ENCODE measurements at regions not wholly inside any gene's neighbourhood (a gene's known extent, or its start where the extent isn't known, plus 50 kb on each side); places are given as distances from the start of the nearest gene placed in this dataset.

- 78% methylated on average over 1 of the region's 1 CpG for WGBS
- no peak for TF ChIP-seq CTCF (IDR thresholded peaks at IDR 0.05)
- TF ChIP-seq POLR2A (IDR thresholded peaks at IDR 0.05), result no peak
- no peak for TF ChIP-seq POLR2AphosphoS5 (IDR thresholded peaks at IDR 0.05)
- intact Hi-C loops (cut with DNase I), result no loop called here
- H3K27ac ChIP-seq, result no peak overlapping the region
- H3K4me1 ChIP-seq (replicated peaks), result no peaks in the 10 kb centered on the region
- H3K36me3 ChIP-seq, result no peaks in the 10 kb centered on the region
- H3K4me3 ChIP-seq, result no peak overlapping the region
- H3K9me3 ChIP-seq, result no peaks in the 10 kb centered on the region
- H3K27me3 ChIP-seq (replicated peaks; ENCODE audit: insufficient read depth), result no peaks in the 10 kb centered on the region
- DNase-seq (ENCODE audit: low spot score), result no peak
Observed at GRCh38 chr12:92259291-92259690, 113.6 kb upstream of the BTG1 start.

- H3K4me3 ChIP-seq, result no peak overlapping the region
- no peaks in the 10 kb centered on the region for H3K36me3 ChIP-seq
- intact Hi-C loops (cut with DNase I), result no loop called here
- no peaks in the 10 kb centered on the region for H3K27me3 ChIP-seq (replicated peaks; ENCODE audit: insufficient read depth)
- H3K9me3 ChIP-seq, result no peaks in the 10 kb centered on the region
- H3K4me1 ChIP-seq (replicated peaks), result no peaks in the 10 kb centered on the region
- no peak overlapping the region for H3K27ac ChIP-seq
- DNase-seq (ENCODE audit: low spot score), result no peak
- TF ChIP-seq POLR2AphosphoS5 (IDR thresholded peaks at IDR 0.05), result no peak
- TF ChIP-seq CTCF (IDR thresholded peaks at IDR 0.05), result no peak
- TF ChIP-seq POLR2A (IDR thresholded peaks at IDR 0.05), result no peak
Observed at GRCh38 chr12:92257261-92257660, 111.6 kb upstream of the BTG1 start.

- H3K4me3 ChIP-seq, result no peak overlapping the region
- no peaks in the 10 kb centered on the region for H3K27me3 ChIP-seq (replicated peaks; ENCODE audit: insufficient read depth)
- no peak for DNase-seq (ENCODE audit: low spot score)
- no peak for TF ChIP-seq POLR2AphosphoS5 (IDR thresholded peaks at IDR 0.05)
- no peak for TF ChIP-seq CTCF (IDR thresholded peaks at IDR 0.05)
- no peak for TF ChIP-seq POLR2A (IDR thresholded peaks at IDR 0.05)
- intact Hi-C loops (cut with DNase I), result no loop called here
- H3K27ac ChIP-seq, result no peak overlapping the region
- H3K4me1 ChIP-seq (replicated peaks), result no peaks in the 10 kb centered on the region
- no peaks in the 10 kb centered on the region for H3K9me3 ChIP-seq
- no peaks in the 10 kb centered on the region for H3K36me3 ChIP-seq
Observed at GRCh38 chr12:92255741-92256140, 110.1 kb upstream of the BTG1 start.

- intact Hi-C loops (cut with DNase I), result no loop called here
- no peak for DNase-seq (ENCODE audit: low spot score)
- no peaks in the 10 kb centered on the region for H3K9me3 ChIP-seq
- no peaks in the 10 kb centered on the region for H3K27me3 ChIP-seq (replicated peaks; ENCODE audit: insufficient read depth)
- no peaks in the 10 kb centered on the region for H3K4me1 ChIP-seq (replicated peaks)
- H3K27ac ChIP-seq, result no peak overlapping the region
- TF ChIP-seq CTCF (IDR thresholded peaks at IDR 0.05) (no peak), POLR2A (IDR thresholded peaks at IDR 0.05) (no peak), POLR2AphosphoS5 (IDR thresholded peaks at IDR 0.05) (no peak)
- H3K4me3 ChIP-seq, result no peak overlapping the region
- H3K36me3 ChIP-seq, result no peaks in the 10 kb centered on the region
Observed at GRCh38 chr12:92253301-92253700, 107.7 kb upstream of the BTG1 start.

GRCh38 chr12:92248977-92249376 lies 103.3 kb upstream of the BTG1 start:
- WGBS, result 15% methylated on average over 2 of the region's 2 CpGs
- Histone ChIP-seq H3K9me3 (no peaks in the 10 kb centered on the region), H3K36me3 (no peaks in the 10 kb centered on the region), H3K4me1 (replicated peaks) (no peaks in the 10 kb centered on the region), H3K27me3 (replicated peaks; ENCODE audit: insufficient read depth) (no peaks in the 10 kb centered on the region), H3K27ac (no peak overlapping the region), H3K4me3 (no peak overlapping the region)
- TF ChIP-seq POLR2AphosphoS5 (IDR thresholded peaks at IDR 0.05) (peak; percentile 59), CTCF (IDR thresholded peaks at IDR 0.05) (no peak)
- intact Hi-C loops (cut with DNase I), result loop anchor here (10.0 kb wide), 1 partner anchor 434 kb away; no protein-coding TSS in a partner anchor
- DNase-seq (ENCODE audit: low spot score), result peak; percentile 19
